HPDE6-E6E7 (cell line): ENCODE measurements at regions not wholly inside any gene's neighbourhood (a gene's known extent, or its start where the extent isn't known, plus 50 kb on each side); places are given as distances from the start of the nearest gene placed in this dataset.
"Not testable (repeated sequence)": the region's sequence is repeated elsewhere in the genome, so short reads cannot be mapped to it uniquely, and the experiment has no call there.

Experiments used
- DNase-seq: peaks from one replicate; pipeline ENCODE4 v3.0.0; 2011; ENCODE audit warnings: missing footprints; ENCODE audit errors: extremely low spot score

- no peak for DNase-seq
These were observed 352.4 kb upstream of the RUNX1 start for GRCh38 chr21:35401476-35401875.

- peak; percentile 35 for DNase-seq
These were observed 351.3 kb upstream of the RUNX1 start for GRCh38 chr21:35400233-35400939.

DNA sequence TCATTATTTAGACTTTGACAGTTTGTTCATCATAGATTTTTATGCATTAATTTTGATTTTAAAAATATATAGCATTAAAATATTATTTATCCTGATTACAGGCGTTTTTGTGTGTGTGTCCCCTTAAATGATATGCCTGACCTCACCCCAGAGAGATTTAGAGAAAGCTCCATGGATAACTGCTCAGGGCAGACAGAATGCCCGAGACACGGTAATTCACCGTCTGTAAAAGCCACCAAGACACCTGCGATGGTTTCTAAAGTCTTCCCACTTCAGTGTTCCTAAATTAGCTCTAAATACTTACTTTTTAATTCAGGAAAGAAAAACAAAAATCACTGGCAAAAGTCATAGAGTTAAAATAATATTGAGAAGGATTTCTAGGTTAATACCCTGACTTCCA, 350.6 kb upstream of the RUNX1 start:
- DNase-seq, result no peak

DNA sequence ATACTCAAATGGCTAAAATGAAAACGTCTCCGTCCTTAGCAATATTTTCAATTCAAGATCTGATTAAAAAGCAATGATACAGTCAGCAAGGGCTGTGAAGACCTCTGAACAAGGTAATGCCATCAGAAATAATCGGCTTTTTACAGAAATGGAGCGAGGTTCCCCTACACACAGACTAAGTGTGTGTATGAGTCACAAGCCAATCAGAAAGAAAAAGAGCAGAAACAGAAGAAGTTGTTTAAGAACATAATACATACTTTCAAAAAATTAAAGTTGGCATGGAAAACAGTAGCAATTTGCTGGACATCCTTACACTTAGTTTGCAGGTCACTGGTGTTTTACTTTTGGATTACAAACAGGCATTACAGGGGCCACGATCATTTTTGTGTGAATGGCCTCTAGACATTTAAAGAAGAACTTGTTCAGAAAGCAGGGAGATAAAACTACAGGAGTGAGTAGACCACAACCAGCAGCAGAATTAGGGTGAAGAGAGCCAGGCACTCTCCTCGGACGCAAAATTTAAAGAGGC, 350.0 kb upstream of the RUNX1 start:
- no peak for DNase-seq

- DNase-seq, result no peak
These were observed 349.4 kb upstream of the RUNX1 start for GRCh38 chr21:35398346-35398982.

- DNase-seq, result no peak
These were observed 348.7 kb upstream of the RUNX1 start for GRCh38 chr21:35397781-35398180.

GRCh38 chr21:35396655-35397054, 347.6 kb upstream of the RUNX1 start:
- DNase-seq, result no peak

DNA sequence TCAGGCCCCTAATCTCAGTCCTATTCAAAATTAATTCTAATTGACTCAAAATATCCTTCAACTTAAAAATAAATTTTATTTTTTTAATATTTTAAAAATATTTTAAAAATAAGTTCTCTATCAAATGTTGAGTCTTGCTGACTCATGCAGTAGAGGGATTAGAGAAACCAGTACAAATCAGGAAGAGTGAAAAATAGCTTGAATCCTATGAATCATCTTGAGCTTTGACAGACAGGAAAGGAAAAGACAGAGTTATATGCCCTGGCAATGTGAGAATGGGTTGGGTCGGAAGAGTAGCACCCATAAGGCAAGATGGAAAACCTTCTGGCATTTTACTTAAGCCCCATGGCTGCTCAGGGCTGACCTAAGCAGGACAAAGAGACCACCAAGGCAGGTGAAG, 346.6 kb upstream of the RUNX1 start:
- peak; percentile 66 for DNase-seq

DNA sequence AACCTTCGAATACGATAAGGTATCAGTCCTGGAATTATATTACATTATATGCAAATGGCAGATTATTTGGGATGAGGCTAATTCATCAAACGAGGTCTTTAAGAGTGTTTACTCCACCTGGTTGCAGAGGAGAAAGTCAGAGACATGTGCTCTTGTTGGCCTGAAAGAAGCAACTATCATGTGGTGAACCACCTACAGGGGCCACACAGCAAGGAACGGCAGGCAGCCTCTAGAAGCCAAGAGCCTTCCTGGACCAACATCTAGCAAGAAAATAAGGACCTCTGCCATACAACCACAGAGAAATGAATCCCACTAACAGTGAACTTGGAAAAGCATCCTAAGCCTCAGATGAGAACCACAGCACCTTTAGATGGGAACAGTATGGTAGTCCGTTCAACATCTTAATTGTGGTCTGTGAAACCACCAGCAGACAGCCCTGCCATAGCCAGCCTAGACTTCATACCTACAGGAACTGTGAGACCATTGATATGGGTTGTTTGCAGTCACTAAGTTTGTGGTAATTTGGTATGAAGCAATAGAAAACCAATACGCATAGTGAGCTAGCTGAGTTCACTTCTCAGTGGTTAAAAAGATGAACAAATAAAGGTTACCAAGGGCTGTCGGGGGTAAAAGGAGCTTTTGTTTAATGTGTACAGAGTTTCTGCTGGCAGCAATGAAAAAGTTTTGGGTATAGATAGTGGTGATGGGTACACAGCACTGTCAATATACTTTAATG, 345.7 kb upstream of the RUNX1 start:
- DNase-seq, result no peak

DNA sequence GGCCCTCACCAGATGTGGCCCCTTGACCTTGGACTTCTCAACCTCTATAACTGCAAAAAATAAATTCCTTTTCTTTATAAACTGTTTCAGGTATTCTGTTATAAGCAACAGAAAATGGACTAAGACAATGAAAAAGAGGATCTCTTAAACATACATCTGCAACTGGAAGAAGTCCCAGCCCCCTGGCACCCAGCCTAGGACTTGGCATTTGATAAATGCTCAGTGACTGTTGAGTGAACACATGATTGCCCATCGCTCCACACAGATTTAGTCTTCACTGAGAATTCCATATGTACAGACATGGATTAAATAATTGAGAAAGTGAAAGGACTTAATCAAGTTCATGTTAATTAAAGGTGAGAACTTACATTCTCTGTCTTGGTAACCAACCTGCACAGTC, 344.9 kb upstream of the RUNX1 start:
- DNase-seq, result no peak

DNA sequence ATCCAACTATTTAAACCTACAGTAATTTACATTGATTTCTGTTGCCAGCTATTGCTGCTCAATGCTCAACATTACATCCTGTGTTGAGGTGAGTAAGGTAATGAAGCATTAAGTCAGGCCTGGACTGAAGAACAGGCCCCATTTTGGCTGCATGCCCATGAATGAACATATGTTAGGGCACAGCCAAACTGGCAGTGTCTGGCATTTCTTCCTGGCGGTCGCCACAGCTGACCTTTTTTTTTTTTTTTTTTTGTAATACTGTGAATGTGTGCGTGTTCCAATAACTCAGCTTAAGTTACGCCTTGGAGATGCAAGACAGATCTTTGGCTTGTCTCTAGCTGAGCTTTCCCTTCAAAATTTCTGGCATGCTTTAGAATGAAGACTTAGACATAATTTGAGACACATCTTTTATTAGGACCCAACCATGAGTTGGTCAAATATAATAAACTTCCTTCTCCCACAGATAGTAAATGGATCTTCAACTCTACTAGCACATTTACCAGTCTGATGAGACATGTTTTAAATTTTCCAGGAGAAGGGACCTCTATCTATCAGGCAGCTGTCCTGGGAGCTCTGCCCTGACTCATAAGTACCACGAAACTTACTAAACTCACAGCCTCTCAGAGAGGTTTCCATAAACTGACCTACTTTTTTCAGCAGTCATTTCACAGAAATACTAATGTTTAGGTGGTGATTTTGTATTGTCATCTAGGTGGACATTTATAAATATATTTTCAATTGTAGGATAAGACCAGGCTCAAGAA, 341.1 kb upstream of the RUNX1 start:
- peak; percentile 50 for DNase-seq

GRCh38 chr21:35386491-35387079, 337.5 kb upstream of the RUNX1 start:
- DNase-seq, result no peak

DNA sequence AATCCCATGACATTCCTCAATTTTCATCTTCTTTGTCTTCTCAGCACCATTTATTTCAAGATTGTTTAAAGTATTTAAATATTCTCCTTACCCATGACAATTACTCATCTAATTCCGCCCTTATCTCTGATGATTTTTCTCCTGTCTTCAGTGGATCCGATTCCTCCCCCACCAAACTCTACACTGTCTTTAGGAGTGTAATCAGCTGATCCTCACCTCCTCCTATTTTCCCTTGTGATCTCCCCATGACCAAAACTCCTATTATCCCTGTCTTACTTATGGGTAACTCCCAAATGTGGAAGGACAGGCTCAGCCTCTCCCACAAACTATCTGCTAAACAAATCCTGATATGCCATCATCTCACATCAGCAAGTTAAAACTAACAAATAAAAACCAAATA, 335.3 kb upstream of the RUNX1 start:
- DNase-seq, result no peak

GRCh38 chr21:35382696-35383095, 333.6 kb upstream of the RUNX1 start:
- no peak for DNase-seq

GRCh38 chr21:35381743-35382310, 332.7 kb upstream of the RUNX1 start:
- DNase-seq, result no peak

GRCh38 chr21:35380304-35380703, 331.2 kb upstream of the RUNX1 start:
- not testable (repeated sequence) for DNase-seq

GRCh38 chr21:35378881-35379280, 329.8 kb upstream of the RUNX1 start:
- no peak for DNase-seq

DNA sequence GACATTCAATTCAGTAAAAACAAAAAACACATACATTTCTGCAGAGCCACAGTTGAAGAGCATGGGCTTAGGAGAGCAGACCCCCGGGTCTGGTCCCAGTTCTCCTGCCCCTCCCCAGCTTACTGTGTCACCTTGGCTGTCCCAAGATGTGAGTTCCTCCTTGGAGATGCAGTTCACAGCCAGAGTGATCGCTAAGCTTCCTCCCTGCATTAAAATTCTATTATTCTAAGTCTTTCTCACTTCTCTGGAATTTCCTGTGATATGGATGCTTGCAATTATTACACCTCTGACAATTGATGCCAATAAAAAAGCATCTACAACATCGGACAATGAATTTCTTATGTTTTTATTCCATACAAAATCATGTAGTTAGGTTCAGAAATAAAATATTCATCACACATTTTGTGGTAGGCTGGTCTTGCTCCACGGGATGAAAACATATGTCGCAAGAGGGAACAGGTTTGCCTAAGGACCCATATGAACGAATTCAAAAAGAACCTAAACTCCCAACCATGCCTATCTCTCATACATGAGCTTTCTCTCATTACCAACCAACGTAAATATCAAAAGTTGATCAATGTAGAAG, 328.5 kb upstream of the RUNX1 start:
- no peak for DNase-seq

GRCh38 chr21:35376406-35377135, 327.5 kb upstream of the RUNX1 start:
- no peak for DNase-seq

DNA sequence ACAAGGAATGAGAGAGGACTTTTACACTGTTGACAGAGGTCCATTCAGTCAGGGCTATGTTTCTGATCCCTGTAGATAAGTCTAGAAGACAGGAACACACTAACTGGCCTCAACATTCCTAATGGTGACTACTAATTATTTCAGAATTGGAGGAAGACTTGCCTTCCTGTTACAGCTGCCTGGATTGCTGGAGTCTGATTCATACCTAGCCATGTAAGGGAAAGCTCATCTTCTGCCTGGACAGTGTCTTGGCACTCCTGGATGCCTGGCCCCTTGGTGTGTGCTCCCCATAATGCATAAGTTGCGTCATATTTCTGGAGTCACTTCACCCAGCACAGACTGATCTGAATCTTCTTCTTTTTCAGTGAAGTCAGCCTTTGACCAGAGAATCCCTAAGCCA, 326.0 kb upstream of the RUNX1 start:
- no peak for DNase-seq
